NT2/D1 (cell line): ENCODE measurements at regions not wholly inside any gene's neighbourhood (a gene's known extent, or its start where the extent isn't known, plus 50 kb on each side); places are given as distances from the start of the nearest gene placed in this dataset.

Source experiments
- DNase-seq: peaks from one replicate; pipeline ENCODE4 v3.0.0-alpha.2; 2011; ENCODE audit warnings: low read depth, low spot score
- H3K27me3 ChIP-seq: 2 replicates; pipeline ENCODE4 v1.6.0; 2011; ENCODE audit warnings: mild to moderate bottlenecking; ENCODE audit not compliant: insufficient read length, insufficient read depth
- H3K36me3 ChIP-seq: 2 replicates; pipeline ENCODE4 v1.6.1; 2011; ENCODE audit warnings: mild to moderate bottlenecking, low read length, mixed read lengths; ENCODE audit not compliant: insufficient read depth, insufficient read length
- H3K4me1 ChIP-seq: 2 replicates; pipeline ENCODE4 v1.5.1; 2011; ENCODE audit not compliant: insufficient read depth, insufficient read length
- H3K4me3 ChIP-seq: 2 replicates; pipeline ENCODE4 v1.5.1; 2011; ENCODE audit warnings: low read depth; ENCODE audit not compliant: insufficient read length
- H3K9ac ChIP-seq: 2 replicates; pipeline ENCODE4 v1.6.0; 2011; ENCODE audit warnings: low read depth; ENCODE audit not compliant: insufficient read length
- H3K9me3 ChIP-seq: 2 replicates; pipeline ENCODE4 v1.5.1; 2011; ENCODE audit warnings: mild to moderate bottlenecking, low read length; ENCODE audit not compliant: insufficient read depth
- SUZ12 ChIP-seq: IDR thresholded peaks from 2 replicates; pipeline ENCODE4 v1.6.1; 2011; ENCODE audit not compliant: insufficient read length, insufficient read depth; ENCODE audit errors: extremely low read depth
- YY1 ChIP-seq: IDR thresholded peaks from 2 replicates; pipeline ENCODE4 v1.6.1; 2011; ENCODE audit not compliant: insufficient read length, insufficient read depth
- ZNF274 ChIP-seq: IDR thresholded peaks from 2 replicates; pipeline ENCODE4 v1.6.1; 2011; ENCODE audit warnings: mild to moderate bottlenecking, low read depth, low read length

- Histone ChIP-seq H3K27me3 (no peaks in the 10 kb centered on the region), H3K9ac (no peak overlapping the region), H3K9me3 (no peaks in the 10 kb centered on the region), H3K36me3 (no peaks in the 10 kb centered on the region), H3K4me1 (no peaks in the 10 kb centered on the region), H3K4me3 (no peak overlapping the region)
- TF ChIP-seq ZNF274, result no peak
- no peak for DNase-seq
These were observed 163.4 kb downstream of the GAS1 start for GRCh38 chr9:86783884-86784283.

GRCh38 chr9:86782831-86783230, 164.5 kb downstream of the GAS1 start:
- H3K9me3 ChIP-seq, result no peaks in the 10 kb centered on the region
- H3K36me3 ChIP-seq, result no peaks in the 10 kb centered on the region
- DNase-seq, result no peak
- H3K4me3 ChIP-seq, result no peak overlapping the region
- TF ChIP-seq YY1 (no peak), ZNF274 (no peak), SUZ12 (no peak)
- H3K9ac ChIP-seq, result no peak overlapping the region
- H3K27me3 ChIP-seq, result no peaks in the 10 kb centered on the region
- H3K4me1 ChIP-seq, result no peaks in the 10 kb centered on the region

GRCh38 chr9:86778761-86779160, 168.5 kb downstream of the GAS1 start:
- Histone ChIP-seq H3K4me1 (no peaks in the 10 kb centered on the region), H3K36me3 (no peaks in the 10 kb centered on the region), H3K27me3 (no peaks in the 10 kb centered on the region), H3K9ac (no peak overlapping the region), H3K9me3 (no peaks in the 10 kb centered on the region), H3K4me3 (no peak overlapping the region)
- TF ChIP-seq ZNF274 (no peak), SUZ12 (no peak), YY1 (no peak)
- DNase-seq, result no peak

GRCh38 chr9:86775718-86776117, 171.6 kb downstream of the GAS1 start:
- no peak overlapping the region for H3K4me3 ChIP-seq
- H3K27me3 ChIP-seq, result no peaks in the 10 kb centered on the region
- TF ChIP-seq SUZ12 (no peak), YY1 (no peak), ZNF274 (no peak)
- DNase-seq, result no peak
- no peaks in the 10 kb centered on the region for H3K36me3 ChIP-seq
- no peaks in the 10 kb centered on the region for H3K4me1 ChIP-seq
- H3K9me3 ChIP-seq, result no peaks in the 10 kb centered on the region
- H3K9ac ChIP-seq, result no peak overlapping the region

GRCh38 chr9:86774116-86774515, 173.2 kb downstream of the GAS1 start:
- 0 out of 2 replicates have a peak, but pooled peaks cover 3% of the 10 kb centered on the region for H3K9me3 ChIP-seq

GRCh38 chr9:86773422-86773945, 173.8 kb downstream of the GAS1 start:
- no peaks in the 10 kb centered on the region for H3K4me1 ChIP-seq
- H3K9me3 ChIP-seq, result peaks cover 9% of the 10 kb centered on the region; the same call in 1 of the 2 replicates
- no peak for DNase-seq

More at GRCh38 chr9:86774116-86774515, 173.2 kb downstream of the GAS1 start:
- Histone ChIP-seq H3K4me3 (no peak overlapping the region), H3K27me3 (no peaks in the 10 kb centered on the region), H3K36me3 (no peaks in the 10 kb centered on the region), H3K9ac (no peak overlapping the region), H3K4me1 (no peaks in the 10 kb centered on the region)
- no peak for TF ChIP-seq ZNF274
- DNase-seq, result no peak

DNA sequence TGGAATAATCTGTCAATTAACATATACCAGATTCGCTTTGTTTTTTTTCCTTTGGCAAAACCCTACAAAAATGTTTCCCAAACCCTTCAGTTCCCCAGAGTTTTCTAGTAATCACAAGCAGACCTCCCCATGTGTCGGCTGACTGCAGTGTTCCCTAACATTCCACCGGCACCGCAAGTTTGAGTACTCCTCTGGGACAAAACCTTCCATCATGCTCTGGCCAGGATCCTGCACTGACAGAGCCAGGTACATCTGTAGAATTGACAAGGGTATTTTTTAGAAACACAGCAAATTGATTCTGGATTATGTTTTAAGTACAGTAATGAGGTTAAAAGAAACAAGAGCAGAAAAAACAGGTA, 174.7 kb downstream of the GAS1 start:
- no peak overlapping the region for H3K9ac ChIP-seq
- peaks cover 10% of the 10 kb centered on the region; the same call in 1 of the 2 replicates for H3K9me3 ChIP-seq
- H3K4me1 ChIP-seq, result no peaks in the 10 kb centered on the region
- TF ChIP-seq SUZ12 (no peak), ZNF274 (no peak), YY1 (no peak)
- no peaks in the 10 kb centered on the region for H3K36me3 ChIP-seq
- no peaks in the 10 kb centered on the region for H3K27me3 ChIP-seq
- H3K4me3 ChIP-seq, result no peak overlapping the region
- DNase-seq, result no peak

More at GRCh38 chr9:86773422-86773945, 173.8 kb downstream of the GAS1 start:
- Histone ChIP-seq H3K9ac (no peak overlapping the region), H3K4me3 (no peak overlapping the region), H3K36me3 (no peaks in the 10 kb centered on the region), H3K27me3 (no peaks in the 10 kb centered on the region)
- TF ChIP-seq YY1 (no peak), ZNF274 (no peak), SUZ12 (no peak)

- TF ChIP-seq SUZ12, result no peak
- TF ChIP-seq ZNF274, result no peak
- TF ChIP-seq YY1, result no peak
- H3K9ac ChIP-seq, result no peak overlapping the region
- no peak overlapping the region for H3K4me3 ChIP-seq
- no peaks in the 10 kb centered on the region for H3K4me1 ChIP-seq
- H3K9me3 ChIP-seq, result peaks cover 10% of the 10 kb centered on the region; the same call in 1 of the 2 replicates
- no peaks in the 10 kb centered on the region for H3K27me3 ChIP-seq
- no peaks in the 10 kb centered on the region for H3K36me3 ChIP-seq
- DNase-seq, result no peak
These were observed 175.2 kb downstream of the GAS1 start for GRCh38 chr9:86771941-86772634.
